ENCODE measurements at regions not wholly inside any gene's neighbourhood (a gene's known extent, or its start where the extent isn't known, plus 50 kb on each side); places are given as distances from the start of the nearest gene placed in this dataset.

DNA sequence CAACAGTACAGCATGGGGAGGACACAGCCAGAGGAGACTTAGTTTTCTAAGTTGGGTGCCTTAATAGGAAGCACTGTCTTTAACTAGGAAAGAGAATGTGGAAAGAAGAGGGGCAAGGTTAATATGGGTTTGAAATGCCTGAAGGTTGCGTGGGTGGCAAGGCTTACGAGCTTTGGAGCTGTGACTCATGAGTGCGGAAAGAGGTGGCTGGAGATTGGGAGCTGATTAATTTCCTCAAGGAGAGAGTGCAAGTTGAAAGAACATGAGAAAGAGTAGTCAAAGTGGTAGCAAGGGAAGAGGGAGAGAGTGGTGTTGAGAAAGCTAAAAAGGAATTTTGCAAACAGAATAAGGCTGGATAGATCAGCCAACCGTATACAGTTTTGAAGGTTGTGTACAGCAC, 157.5 kb upstream of the ADRA1D start:
- Histone ChIP-seq H3K4me2 (no peak overlapping the region), H3K27me3 (no peaks in the 10 kb centered on the region)
- no peak for TF ChIP-seq Cebpa-rat (IDR thresholded peaks at IDR 0.05)

DNA sequence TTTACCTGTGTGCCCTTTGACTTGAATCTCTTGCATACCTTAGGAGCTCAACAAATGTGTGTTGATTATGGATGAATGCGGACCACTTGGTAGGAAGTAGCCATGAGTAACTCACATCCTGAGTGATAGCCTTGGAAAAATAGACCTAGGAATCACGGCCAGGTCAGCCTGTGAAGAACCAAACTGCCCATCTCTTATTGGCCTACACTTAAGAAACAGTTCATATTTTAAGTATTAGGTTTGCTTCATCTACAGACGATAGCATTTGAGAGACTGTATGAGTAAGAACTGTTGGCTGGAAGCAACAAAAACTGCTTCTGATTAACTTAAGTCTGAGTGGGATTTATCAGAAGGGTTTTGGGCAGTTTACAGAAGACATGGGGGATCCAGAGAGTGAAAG, 152.5 kb upstream of the ADRA1D start:
- no peak overlapping the region for H3K4me2 ChIP-seq
- no peak overlapping the region for H3K4me3 ChIP-seq
- no peaks in the 10 kb centered on the region for H3K36me3 ChIP-seq
- no peaks in the 10 kb centered on the region for H4K20me1 ChIP-seq
- no peaks in the 10 kb centered on the region for H3K4me1 ChIP-seq
- H3K9me3 ChIP-seq: peaks cover 4% of the 10 kb centered on the region; the same call in 1 of the 2 replicates
- no peaks in the 10 kb centered on the region for H3K27me3 ChIP-seq
- H3K27ac ChIP-seq: no peak overlapping the region
- no peak for TF ChIP-seq Cebpa-rat (IDR thresholded peaks at IDR 0.05)
- H3K9ac ChIP-seq: no peak overlapping the region

More for the DNA sequence above, 157.5 kb upstream of the ADRA1D start:
- no peaks in the 10 kb centered on the region for H3K36me3 ChIP-seq
- no peaks in the 10 kb centered on the region for H3K9me3 ChIP-seq
- no peaks in the 10 kb centered on the region for H4K20me1 ChIP-seq
- no peak overlapping the region for H3K4me3 ChIP-seq
- peaks cover 2% of the 10 kb centered on the region for H3K4me1 ChIP-seq
- no peak overlapping the region for H3K9ac ChIP-seq
- no peak overlapping the region for H3K27ac ChIP-seq

DNA sequence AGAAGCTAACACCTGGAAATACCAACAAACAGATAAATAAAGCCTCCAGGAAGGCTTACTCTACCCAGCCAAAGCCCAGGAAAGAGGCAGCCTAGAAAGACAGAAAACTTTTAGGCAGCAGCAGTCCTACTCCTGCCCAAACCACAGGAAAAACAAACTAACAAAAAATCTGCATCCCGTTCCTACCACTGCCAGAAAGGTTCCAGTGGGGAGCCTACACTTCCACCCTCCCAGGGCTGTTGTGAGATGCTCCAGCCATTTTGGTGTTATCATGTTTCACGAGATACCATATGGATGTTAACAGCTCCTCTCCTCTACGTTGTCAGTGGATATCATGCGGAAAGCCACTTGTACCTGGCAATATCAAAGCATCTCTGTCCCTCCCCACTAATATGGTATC, 135.9 kb upstream of the ADRA1D start:
- Histone ChIP-seq H3K4me2 (no peak overlapping the region), H3K4me3 (no peak overlapping the region), H3K9me3 (no peaks in the 10 kb centered on the region), H3K27ac (no peak overlapping the region), H3K9ac (no peak overlapping the region), H3K4me1 (no peaks in the 10 kb centered on the region), H3K27me3 (no peaks in the 10 kb centered on the region), H3K36me3 (no peaks in the 10 kb centered on the region), H4K20me1 (no peaks in the 10 kb centered on the region)
- TF ChIP-seq Cebpa-rat (IDR thresholded peaks at IDR 0.05): no peak

DNA sequence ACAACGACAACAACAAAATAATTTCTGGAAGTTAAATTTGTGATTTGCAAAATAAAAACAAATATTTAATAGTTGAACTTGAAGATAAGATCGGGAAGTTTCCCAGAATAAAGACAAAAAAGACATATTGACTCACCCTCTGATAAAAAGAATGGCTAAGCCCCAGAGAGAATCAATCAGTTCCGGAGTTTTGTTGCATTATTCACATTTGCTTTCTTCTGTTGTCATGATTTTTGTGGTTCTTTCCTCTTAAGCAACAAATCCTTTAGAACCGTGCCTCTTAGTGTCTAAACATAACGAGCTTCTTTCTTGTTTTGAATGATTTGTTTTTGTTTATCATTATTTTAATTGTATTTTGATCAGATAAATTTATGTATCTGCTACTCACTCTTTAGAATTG, 134.9 kb upstream of the ADRA1D start:
- no peak overlapping the region for H3K4me3 ChIP-seq
- H3K36me3 ChIP-seq: no peaks in the 10 kb centered on the region
- no peak overlapping the region for H3K9ac ChIP-seq
- no peak for TF ChIP-seq Cebpa-rat (IDR thresholded peaks at IDR 0.05)
- H3K4me2 ChIP-seq: no peak overlapping the region
- H3K4me1 ChIP-seq: no peaks in the 10 kb centered on the region
- H3K9me3 ChIP-seq: no peaks in the 10 kb centered on the region
- H4K20me1 ChIP-seq: no peaks in the 10 kb centered on the region
- no peak overlapping the region for H3K27ac ChIP-seq
- no peaks in the 10 kb centered on the region for H3K27me3 ChIP-seq

DNA sequence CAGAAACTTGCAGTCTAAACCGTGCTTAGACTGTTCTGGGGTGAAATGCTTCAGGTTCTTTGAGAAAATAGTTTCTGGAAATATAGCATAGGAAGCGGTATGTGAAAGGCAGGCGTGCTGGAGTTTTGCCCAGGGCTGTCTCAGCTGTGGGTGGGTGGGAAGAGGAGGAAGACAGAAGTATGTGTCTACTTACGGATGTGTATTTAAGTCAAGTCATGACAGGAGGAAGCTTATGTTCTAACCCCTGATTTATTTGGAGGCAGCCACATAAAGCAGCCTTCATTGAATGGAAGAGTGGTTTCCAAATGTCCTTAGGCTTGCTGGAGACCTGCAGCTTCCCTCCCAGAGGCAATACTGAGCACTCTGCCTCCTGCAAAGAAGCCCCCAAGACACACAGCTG, 126.8 kb upstream of the ADRA1D start:
- H3K36me3 ChIP-seq: no peaks in the 10 kb centered on the region
- H3K9me3 ChIP-seq: no peaks in the 10 kb centered on the region
- H3K9ac ChIP-seq: no peak overlapping the region
- H3K4me2 ChIP-seq: no peak overlapping the region
- no peak for TF ChIP-seq Cebpa-rat (IDR thresholded peaks at IDR 0.05)
- H3K27me3 ChIP-seq: no peaks in the 10 kb centered on the region
- H3K4me1 ChIP-seq: no peaks in the 10 kb centered on the region
- H4K20me1 ChIP-seq: no peaks in the 10 kb centered on the region
- no peak overlapping the region for H3K4me3 ChIP-seq
- no peak overlapping the region for H3K27ac ChIP-seq

DNA sequence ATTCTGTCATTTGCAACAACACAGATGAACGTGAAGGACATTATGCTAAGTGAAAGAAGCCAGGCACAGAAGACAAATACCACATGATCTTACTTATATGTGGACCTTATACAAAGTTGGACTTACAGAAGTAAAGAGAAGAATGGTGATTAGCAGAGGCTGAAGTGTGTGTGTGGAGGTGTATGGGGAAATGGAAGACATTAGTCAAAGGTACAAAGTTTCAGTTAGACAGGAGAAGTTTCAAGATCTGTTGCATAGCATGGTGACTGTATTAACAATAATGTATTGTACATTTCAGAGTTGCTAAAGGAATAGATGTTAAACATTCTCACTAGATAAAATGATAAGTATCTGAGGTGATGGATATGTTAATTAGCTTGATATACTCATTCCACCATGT, 124.4 kb upstream of the ADRA1D start:
- no peak for TF ChIP-seq Cebpa-rat (IDR thresholded peaks at IDR 0.05)
- H3K4me1 ChIP-seq: peaks cover 9% of the 10 kb centered on the region
- no peaks in the 10 kb centered on the region for H3K9me3 ChIP-seq
- no peak overlapping the region for H3K27ac ChIP-seq
- H3K4me3 ChIP-seq: no peak overlapping the region
- H3K4me2 ChIP-seq: no peak overlapping the region
- H3K27me3 ChIP-seq: no peaks in the 10 kb centered on the region
- H3K36me3 ChIP-seq: no peaks in the 10 kb centered on the region
- no peaks in the 10 kb centered on the region for H4K20me1 ChIP-seq
- no peak overlapping the region for H3K9ac ChIP-seq

DNA sequence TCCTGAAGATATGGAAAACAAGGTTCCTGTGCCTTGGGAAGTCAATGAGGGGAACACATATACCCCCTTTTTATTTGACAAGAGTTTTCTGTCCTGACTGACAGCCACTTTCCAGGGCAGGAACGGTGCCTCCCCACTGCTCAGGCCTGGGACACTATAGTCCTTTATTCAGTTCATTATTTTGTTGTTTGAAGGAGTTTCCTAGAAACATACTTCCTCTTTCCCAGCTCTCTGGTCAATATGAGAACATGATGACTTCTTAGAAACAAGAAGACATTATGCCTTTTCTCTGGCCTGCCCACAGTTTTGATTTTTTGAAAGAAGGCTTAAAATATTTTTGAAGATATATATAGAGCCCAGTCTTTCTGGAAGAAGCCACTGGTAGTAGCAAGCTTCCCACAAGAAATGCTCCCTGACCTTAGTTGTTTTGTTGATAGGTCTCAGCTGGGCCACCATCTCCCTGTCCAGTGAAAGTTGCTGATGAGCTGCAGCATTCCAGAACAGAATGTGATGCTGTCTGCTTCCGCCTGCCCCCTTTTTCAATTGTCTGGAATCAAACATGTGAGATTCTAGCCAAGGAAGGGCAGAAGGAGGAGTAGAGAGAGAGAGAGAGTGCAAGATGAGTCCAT, 122.7 kb upstream of the ADRA1D start:
- H3K36me3 ChIP-seq: no peaks in the 10 kb centered on the region
- H3K27me3 ChIP-seq: no peaks in the 10 kb centered on the region
- no peaks in the 10 kb centered on the region for H3K9me3 ChIP-seq
- H3K27ac ChIP-seq: no peak overlapping the region
- H3K4me3 ChIP-seq: no peak overlapping the region
- peaks cover 9% of the 10 kb centered on the region for H3K4me1 ChIP-seq
- H4K20me1 ChIP-seq: no peaks in the 10 kb centered on the region
- TF ChIP-seq Cebpa-rat (IDR thresholded peaks at IDR 0.05): no peak
- H3K4me2 ChIP-seq: no peak overlapping the region
- H3K9ac ChIP-seq: no peak overlapping the region

DNA sequence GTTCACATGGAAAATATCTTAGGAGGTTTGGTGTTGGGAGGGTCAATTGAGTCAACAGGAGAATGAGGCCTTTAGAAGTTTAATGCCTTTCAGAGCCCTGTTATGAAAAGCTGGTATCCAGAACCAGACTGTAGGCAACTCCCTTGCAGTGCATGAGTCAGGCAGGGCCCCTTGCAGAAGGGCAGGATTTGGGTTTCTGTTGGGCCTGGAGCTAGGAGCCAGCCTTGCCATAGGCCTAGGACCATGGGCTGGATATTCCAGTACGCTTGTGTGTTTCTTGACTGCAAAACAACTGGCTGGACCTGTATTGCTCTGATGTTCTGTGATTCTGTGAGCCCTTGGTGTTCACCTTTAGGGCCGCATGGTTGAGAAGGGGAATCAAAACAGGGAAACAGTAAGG, 121.8 kb upstream of the ADRA1D start:
- Histone ChIP-seq H3K9ac (no peak overlapping the region), H3K4me1 (peaks cover 9% of the 10 kb centered on the region), H3K9me3 (0 out of 2 replicates have a peak, but pooled peaks cover 5% of the 10 kb centered on the region), H3K27me3 (no peaks in the 10 kb centered on the region), H4K20me1 (no peaks in the 10 kb centered on the region), H3K36me3 (no peaks in the 10 kb centered on the region), H3K4me2 (no peak overlapping the region), H3K27ac (no peak overlapping the region), H3K4me3 (no peak overlapping the region)
- TF ChIP-seq Cebpa-rat (IDR thresholded peaks at IDR 0.05): no peak

DNA sequence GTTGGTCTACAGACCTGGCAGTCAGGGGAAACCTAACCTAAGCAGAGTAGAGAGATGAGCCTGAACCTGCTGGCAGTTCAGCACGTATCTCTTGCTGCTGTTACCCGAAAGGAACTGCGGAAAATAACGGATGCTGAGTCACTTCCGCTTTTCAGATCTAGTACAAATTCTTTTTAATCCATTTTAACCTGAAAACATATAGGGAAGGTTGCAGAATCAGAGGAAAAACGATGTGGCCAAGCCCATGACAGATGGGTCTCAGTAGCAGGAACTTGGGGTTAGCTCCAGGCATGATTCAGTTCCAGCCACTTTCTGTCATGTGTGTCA, 120.7 kb upstream of the ADRA1D start:
- no peaks in the 10 kb centered on the region for H4K20me1 ChIP-seq
- no peak overlapping the region for H3K4me3 ChIP-seq
- H3K4me1 ChIP-seq: peaks cover 9% of the 10 kb centered on the region
- peak overlapping the region; percentile 45 for H3K4me2 ChIP-seq
- H3K36me3 ChIP-seq: no peaks in the 10 kb centered on the region
- no peak overlapping the region for H3K27ac ChIP-seq
- TF ChIP-seq Cebpa-rat (IDR thresholded peaks at IDR 0.05): no peak
- no peaks in the 10 kb centered on the region for H3K27me3 ChIP-seq
- H3K9ac ChIP-seq: no peak overlapping the region
- 0 out of 2 replicates have a peak, but pooled peaks cover 5% of the 10 kb centered on the region for H3K9me3 ChIP-seq

DNA sequence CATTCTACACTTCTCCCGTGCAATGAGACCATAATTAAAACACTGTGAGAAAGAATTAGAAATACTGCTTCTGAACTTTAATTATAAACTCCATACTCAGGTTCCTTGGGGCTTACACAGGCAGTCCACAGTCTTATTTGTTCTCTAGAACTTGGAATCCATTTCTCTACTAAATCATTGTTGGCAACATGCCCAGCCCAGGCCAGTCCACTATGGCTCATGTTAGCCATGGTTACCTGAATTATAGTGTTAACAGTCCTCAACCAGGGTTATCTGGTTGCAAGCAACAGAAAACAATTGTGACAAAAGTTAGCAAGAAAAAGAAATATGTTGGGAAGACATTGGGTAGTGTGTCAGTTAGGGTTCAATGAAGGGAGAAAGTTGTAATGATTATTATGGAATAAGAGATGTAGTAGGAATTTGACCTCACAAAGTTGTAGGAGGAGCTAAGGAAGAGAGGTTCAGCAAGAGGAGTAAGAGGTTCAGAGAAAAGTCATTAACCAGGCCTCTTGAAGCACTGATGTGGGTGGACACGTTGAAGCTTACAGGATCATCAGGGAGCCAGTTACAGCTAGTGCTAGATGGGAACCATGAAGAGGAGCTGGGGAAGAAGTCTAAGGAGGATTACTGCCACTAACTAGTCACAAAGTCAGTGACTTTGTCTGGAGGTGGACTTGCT, 120.2 kb upstream of the ADRA1D start:
- H3K27me3 ChIP-seq: no peaks in the 10 kb centered on the region
- no peak overlapping the region for H3K27ac ChIP-seq
- H3K9ac ChIP-seq: no peak overlapping the region
- 0 out of 2 replicates have a peak, but pooled peaks cover 5% of the 10 kb centered on the region for H3K9me3 ChIP-seq
- H3K4me1 ChIP-seq: peaks cover 9% of the 10 kb centered on the region
- H4K20me1 ChIP-seq: no peaks in the 10 kb centered on the region
- H3K36me3 ChIP-seq: no peaks in the 10 kb centered on the region
- no peak overlapping the region for H3K4me3 ChIP-seq
- TF ChIP-seq Cebpa-rat (IDR thresholded peaks at IDR 0.05): no peak
- peak overlapping the region; percentile 45 for H3K4me2 ChIP-seq

Data from BLaER1 (cell line).